ENCODE measurements at regions not wholly inside any gene's neighbourhood (a gene's known extent, or its start where the extent isn't known, plus 50 kb on each side); places are given as distances from the start of the nearest gene placed in this dataset.

- no peak overlapping the region; the same call in 1 of the 2 replicates for H3K27ac ChIP-seq (ENCODE audit: low read length)
- TF ChIP-seq, protein P1, sequence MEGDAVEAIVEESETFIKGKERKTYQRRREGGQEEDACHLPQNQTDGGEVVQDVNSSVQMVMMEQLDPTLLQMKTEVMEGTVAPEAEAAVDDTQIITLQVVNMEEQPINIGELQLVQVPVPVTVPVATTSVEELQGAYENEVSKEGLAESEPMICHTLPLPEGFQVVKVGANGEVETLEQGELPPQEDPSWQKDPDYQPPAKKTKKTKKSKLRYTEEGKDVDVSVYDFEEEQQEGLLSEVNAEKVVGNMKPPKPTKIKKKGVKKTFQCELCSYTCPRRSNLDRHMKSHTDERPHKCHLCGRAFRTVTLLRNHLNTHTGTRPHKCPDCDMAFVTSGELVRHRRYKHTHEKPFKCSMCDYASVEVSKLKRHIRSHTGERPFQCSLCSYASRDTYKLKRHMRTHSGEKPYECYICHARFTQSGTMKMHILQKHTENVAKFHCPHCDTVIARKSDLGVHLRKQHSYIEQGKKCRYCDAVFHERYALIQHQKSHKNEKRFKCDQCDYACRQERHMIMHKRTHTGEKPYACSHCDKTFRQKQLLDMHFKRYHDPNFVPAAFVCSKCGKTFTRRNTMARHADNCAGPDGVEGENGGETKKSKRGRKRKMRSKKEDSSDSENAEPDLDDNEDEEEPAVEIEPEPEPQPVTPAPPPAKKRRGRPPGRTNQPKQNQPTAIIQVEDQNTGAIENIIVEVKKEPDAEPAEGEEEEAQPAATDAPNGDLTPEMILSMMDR (IDR thresholded peaks at IDR 0.05; ENCODE audit: borderline replicate concordance, extremely low read depth, low read length, poor library complexity, severe bottlenecking): no peak
- TF ChIP-seq EZH2 (IDR thresholded peaks at IDR 0.05; ENCODE audit: borderline replicate concordance, low read depth, low read length, severe bottlenecking): no peak
- H4K20me1 ChIP-seq (ENCODE audit: insufficient read depth, low read length): no peaks in the 10 kb centered on the region
- H3K4me2 ChIP-seq (ENCODE audit: insufficient read depth, low read length): no peak overlapping the region
- no peaks in the 10 kb centered on the region for H3K27me3 ChIP-seq (ENCODE audit: insufficient read depth, low read length, poor library complexity)
- H3K36me3 ChIP-seq (ENCODE audit: insufficient read depth, low read length): no peaks in the 10 kb centered on the region
- no peak for ATAC-seq (ENCODE audit: insufficient read depth, low read depth)
- H2AFZ ChIP-seq (ENCODE audit: low read depth, low read length): no peak overlapping the region
- no peak overlapping the region for H3K4me3 ChIP-seq (ENCODE audit: low read depth in 1 of 2, low read length in 2 of 2)
- no peak for DNase-seq
- no peaks in the 10 kb centered on the region for H3K79me2 ChIP-seq (ENCODE audit: insufficient read depth, low read length)
- no peaks in the 10 kb centered on the region for H3K9me3 ChIP-seq (ENCODE audit: insufficient read depth, low read length, severe bottlenecking)
- H3K4me1 ChIP-seq (ENCODE audit: insufficient read depth, low read length): peaks cover 6% of the 10 kb centered on the region
- H3K9ac ChIP-seq (ENCODE audit: low read depth, low read length): no peak overlapping the region
These were observed 134.1 kb upstream of the CXCR4 start for GRCh38 chr2:136251885-136252585.

DNA sequence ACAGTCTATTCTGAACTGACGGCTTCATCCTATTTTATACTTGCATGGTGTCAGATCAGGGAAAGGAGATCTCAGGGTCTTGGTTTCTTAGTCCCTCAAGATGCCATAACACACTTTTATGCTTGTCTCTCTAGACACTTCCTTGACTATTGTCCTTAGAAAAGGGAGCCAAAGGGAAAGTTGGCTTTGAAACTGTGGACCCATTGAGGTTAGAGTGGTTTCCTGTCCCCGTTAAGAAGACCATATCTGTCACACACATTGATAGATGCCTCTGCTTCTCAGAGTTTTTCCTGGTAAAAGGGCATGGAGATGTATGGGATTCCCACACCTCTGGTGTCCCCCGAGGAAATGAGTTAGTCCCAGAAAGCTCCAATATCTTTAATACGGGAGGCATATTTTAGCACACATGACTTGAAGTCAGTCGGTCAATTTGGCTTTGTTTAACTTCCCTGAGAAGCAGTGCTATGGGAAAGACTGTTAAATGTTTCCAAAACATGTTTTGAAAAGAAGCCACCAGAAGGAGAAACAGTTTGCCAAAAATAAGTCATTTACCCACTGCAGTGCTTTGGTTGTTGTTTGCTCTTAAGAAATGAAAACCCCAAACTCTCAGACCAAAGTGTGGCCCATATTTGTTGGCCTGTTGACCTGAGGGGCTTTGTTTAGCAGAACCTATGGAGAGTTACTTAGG lies 133.4 kb upstream of the CXCR4 start:
- Histone ChIP-seq H3K27me3 (ENCODE audit: insufficient read depth, low read length, poor library complexity) (no peaks in the 10 kb centered on the region), H3K27ac (ENCODE audit: low read length) (peak overlapping the region; percentile 44; the same call in 1 of the 2 replicates), H3K4me2 (ENCODE audit: insufficient read depth, low read length) (no peak overlapping the region), H4K20me1 (ENCODE audit: insufficient read depth, low read length) (no peaks in the 10 kb centered on the region), H3K79me2 (ENCODE audit: insufficient read depth, low read length) (no peaks in the 10 kb centered on the region), H3K36me3 (ENCODE audit: insufficient read depth, low read length) (no peaks in the 10 kb centered on the region), H3K9me3 (ENCODE audit: insufficient read depth, low read length, severe bottlenecking) (no peaks in the 10 kb centered on the region), H3K9ac (ENCODE audit: low read depth, low read length) (no peak overlapping the region), H2AFZ (ENCODE audit: low read depth, low read length) (no peak overlapping the region), H3K4me3 (ENCODE audit: low read depth in 1 of 2, low read length in 2 of 2) (no peak overlapping the region), H3K4me1 (ENCODE audit: insufficient read depth, low read length) (peaks cover 6% of the 10 kb centered on the region)
- DNase-seq (no peak), ATAC-seq (ENCODE audit: insufficient read depth, low read depth) (peak; percentile 49; the same call in 1 of the 3 replicates)
- TF ChIP-seq, protein P1 (IDR thresholded peaks at IDR 0.05; ENCODE audit: borderline replicate concordance, extremely low read depth, low read length, poor library complexity, severe bottlenecking): no peak
- TF ChIP-seq EZH2 (IDR thresholded peaks at IDR 0.05; ENCODE audit: borderline replicate concordance, low read depth, low read length, severe bottlenecking): no peak

DNA sequence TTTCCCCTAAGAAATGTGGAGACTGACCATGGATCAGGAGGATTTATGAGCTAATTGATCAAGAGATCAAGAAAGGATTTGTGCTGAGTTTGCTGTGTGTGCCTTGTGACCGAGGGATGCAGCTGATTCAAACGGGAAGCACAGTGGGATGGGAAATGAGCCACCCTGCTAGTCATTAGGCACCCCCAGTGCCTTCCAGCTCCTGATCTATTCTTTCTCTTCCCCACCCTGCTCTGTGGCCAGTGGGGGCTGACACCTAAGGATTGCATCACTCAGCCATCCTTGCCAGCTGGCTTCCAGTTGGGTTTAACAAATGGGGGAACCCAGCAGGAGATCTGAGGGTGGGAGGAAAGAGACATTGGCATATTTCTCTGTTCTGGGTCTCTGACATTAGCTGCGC lies 132.2 kb upstream of the CXCR4 start:
- Histone ChIP-seq H3K79me2 (ENCODE audit: insufficient read depth, low read length) (no peaks in the 10 kb centered on the region), H3K4me3 (ENCODE audit: low read depth in 1 of 2, low read length in 2 of 2) (no peak overlapping the region), H3K36me3 (ENCODE audit: insufficient read depth, low read length) (no peaks in the 10 kb centered on the region), H2AFZ (ENCODE audit: low read depth, low read length) (no peak overlapping the region), H3K27ac (ENCODE audit: low read length) (no peak overlapping the region), H3K4me1 (ENCODE audit: insufficient read depth, low read length) (peaks cover 17% of the 10 kb centered on the region), H3K4me2 (ENCODE audit: insufficient read depth, low read length) (no peak overlapping the region), H3K9ac (ENCODE audit: low read depth, low read length) (no peak overlapping the region), H4K20me1 (ENCODE audit: insufficient read depth, low read length) (no peaks in the 10 kb centered on the region), H3K27me3 (ENCODE audit: insufficient read depth, low read length, poor library complexity) (no peaks in the 10 kb centered on the region), H3K9me3 (ENCODE audit: insufficient read depth, low read length, severe bottlenecking) (no peaks in the 10 kb centered on the region)
- no peak for DNase-seq
- ATAC-seq (ENCODE audit: insufficient read depth, low read depth): no peak; the same call in 2 of the 3 replicates
- TF ChIP-seq, protein P1 (IDR thresholded peaks at IDR 0.05; ENCODE audit: borderline replicate concordance, extremely low read depth, low read length, poor library complexity, severe bottlenecking): no peak
- TF ChIP-seq EZH2 (IDR thresholded peaks at IDR 0.05; ENCODE audit: borderline replicate concordance, low read depth, low read length, severe bottlenecking): no peak

All from DND-41 (cell line).